Fibroblast of the conjunctiva (primary cell): ENCODE measurements at regions not wholly inside any gene's neighbourhood (a gene's known extent, or its start where the extent isn't known, plus 50 kb on each side); places are given as distances from the start of the nearest gene placed in this dataset.

ENCODE experiments used
- DNase-seq: peaks from one replicate; pipeline ENCODE4 v3.0.0-alpha.2; 2010; ENCODE audit warnings: low read depth

DNA sequence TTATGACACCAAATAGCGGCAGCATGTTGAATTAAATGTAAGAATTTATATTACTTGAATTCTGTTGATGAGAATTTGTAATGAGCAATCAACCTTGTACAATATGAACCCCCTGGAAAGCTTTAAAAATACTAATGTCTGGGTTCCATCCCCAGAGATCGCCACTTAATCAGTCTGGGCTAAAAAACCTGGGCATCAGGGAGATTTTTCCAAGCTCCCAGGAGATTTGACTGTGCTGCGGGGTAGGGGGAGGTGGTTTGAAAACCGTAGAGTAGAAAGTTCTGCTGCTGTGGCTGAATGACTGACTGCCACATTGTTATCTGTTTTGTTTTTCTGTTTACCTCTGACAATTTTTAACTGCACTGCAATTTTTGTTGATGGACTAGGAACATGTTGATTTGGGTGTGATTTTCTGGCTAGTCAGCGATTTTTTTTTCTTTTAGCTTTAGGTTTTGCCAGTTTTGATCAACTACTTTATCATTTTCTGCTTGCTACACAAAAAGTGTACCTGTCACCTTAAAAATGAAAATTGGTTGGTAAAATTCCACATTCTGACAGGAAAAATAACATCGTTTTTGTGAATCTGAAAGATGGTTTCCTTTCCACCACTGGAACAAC is 79.3 kb downstream of the PCTP start:
- no peak for DNase-seq

DNA sequence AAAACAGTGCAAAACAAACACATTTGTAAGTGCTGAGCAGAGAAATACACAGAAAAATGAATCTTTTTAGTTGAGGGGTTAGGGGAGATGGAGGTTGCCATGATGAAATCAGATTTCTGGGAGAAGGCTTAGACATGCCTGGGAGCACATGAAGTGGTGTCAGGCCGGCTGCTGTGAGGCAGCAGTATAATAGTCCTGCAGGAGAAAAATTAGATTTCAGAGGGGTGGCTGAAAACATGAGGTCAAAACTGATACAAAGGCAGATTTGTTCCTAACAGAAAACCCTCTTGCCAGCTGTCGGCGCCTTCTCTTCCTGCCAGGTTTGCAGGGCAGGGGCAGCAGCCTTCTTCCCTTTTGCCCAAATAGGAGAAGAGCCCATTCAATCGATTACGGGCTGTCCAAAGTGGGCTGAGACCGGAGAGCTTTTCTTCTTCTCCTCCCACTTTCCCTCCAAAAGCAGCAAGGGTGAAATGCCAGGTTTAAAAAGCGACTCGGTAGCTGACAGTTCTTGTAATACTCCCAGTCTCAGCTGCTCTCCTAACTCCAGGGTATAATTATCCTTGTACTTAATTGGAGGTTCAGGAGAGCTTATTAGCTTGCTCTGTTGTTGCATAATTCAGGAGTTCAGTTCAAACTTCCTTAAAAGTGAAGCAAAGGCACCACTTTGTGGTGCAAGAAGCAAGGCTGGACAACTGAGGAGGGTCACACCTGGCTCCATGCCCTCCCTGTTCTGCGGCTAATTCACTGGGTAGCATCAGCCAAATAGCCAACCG is 80.0 kb downstream of the PCTP start:
- no peak for DNase-seq

DNA sequence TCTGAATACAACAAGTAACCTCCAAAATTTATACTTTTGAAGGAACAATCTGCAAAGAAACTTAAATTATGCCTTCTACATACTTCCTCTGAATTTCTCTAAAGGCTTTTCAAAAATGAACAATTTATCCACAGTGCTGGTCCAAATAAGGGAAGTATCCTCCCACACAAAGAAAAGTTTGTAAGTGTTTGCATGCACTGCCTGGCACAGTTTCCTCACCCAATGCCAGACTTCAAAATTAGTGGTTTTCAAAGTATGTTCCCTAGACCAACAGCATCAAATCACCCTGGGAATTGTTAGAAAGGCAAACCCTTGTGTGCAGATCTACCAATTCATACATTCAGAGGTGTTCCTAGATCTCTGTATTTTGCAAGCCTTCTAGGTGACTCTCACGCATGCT is 82.5 kb downstream of the PCTP start:
- no peak for DNase-seq

DNA sequence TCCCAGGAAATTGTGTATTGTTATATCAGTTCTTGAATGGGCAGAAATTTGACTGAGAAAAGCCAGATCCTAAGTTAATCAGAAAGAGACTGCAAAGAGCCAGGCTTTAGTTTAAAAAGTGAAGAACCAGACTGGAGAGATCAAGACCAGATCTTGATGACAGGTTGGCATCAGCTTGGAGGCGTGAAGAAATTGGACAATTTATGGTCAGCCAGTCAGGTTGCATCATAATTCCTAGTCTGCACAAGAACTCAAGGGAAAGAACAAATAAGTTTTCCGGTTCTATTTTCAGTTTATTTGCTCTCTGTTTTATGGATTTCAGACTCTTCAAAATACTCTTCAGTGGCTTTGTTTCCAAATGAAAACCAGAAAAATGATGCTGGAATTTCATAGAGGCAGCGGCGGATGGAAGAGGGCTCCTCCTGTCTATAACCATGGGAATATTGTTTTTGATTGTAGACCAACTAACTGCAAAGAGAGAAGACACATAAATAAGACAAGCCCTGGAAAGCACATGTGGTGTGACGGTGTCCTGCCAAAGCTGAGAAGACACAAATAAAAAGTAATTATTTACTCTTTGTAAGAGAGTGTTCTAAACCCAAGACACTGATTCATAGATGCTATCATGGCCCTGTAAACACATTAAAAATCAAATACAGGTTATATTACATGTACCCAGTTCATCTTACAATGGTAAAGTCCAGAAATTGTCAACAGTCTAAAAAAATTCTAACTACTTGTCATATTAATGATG is 91.7 kb downstream of the PCTP start:
- DNase-seq: no peak

DNA sequence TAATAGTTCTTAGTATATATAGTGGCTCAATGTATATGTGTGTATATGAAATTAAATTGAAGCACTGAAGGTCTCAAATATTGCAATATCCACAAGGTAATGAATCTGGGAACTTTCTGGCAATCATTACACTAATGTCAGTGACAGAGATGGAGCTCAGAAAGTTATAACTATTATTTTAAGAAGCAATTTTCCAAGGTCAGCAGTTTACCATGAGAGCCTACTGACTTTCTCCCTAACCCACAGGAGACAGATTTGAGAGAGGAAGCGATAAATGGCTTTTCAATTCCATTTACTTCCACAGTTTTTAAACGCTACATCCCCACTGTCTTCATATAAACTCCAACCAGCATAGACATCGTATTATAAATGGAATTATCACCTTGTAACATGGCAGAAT is 92.9 kb downstream of the PCTP start:
- no peak for DNase-seq

DNA sequence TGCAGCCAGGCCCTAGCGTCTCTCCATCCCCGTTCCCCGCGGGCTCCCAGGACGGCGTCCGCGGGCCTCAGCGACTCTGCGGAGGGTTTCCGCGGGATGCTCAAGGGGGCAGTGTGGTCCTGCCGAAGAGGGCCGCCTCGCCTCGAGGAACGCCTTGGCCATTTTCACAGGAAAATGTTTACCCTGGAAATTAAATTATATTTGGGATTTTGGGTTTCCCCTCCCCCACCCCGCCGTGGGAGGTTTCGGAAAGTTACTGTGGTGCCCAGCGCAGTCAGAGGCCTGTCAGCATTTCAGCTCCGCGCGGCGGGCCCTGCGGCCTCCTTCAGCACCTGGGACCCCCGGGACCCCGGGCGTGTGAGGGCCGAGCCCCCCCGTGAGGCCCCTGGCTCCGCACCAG is 94.5 kb downstream of the PCTP start:
- peak; percentile 20 for DNase-seq

DNA sequence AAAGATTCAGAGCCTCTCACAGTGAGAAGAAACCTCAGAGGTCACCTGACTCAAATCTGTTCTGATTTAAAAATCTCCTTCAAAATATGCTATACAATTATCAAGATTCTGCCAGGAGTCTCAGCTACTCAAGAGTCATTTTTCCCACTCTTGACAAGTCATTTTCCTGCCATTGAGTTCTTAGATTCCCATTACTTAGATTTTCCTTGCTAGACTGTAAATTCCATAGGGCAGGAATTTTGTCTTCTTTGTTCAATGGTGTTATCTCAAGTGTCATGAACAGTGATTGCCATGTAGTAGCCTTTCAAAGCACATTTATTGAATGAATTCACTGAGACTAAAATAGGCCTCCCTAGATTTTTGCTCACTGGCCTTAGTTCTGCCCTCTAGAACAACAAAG is 95.9 kb downstream of the PCTP start:
- no peak for DNase-seq

DNA sequence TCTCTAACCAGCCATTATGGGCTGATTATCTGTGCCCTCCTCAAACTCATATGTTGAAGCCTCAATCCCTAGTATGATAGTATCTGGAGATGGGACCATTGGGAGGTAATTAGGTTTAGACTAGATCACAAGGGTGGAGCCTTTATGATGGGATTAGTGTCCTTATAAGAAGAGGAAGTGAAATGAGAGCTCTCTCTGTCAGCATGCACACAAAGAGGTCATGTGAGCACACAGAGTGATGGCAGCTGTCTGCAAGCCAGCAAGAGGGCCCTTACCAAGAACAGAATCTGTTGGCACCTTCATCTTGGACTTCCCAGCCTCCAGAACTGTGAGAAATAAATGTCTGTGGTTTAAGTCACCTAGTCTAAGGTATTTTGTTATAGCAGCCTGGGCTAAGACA is 101.9 kb downstream of the PCTP start:
- no peak for DNase-seq

DNA sequence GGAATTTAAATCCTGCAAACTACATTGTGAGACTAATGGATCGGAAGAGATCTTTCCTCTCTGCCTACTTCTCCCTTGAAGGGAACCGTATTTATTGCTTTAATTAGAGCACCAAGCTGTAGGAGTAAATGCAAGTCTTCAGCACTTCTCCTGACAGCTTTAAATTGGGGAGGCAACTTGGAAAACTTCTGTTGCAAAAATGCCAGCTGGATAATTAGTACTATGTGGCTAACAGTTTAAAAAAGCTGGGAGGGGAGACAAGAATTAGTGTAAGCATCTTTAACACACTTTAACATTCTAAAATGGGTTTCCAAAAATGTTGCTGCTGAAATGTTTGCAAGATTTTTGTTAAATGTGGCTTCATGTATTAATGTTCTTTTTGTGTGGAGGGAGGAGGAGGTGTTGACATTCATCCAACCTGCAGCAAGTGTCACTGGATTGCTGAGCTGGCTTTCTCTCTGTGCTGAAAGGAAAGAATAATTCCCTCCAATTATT is 108.5 kb downstream of the PCTP start:
- DNase-seq: no peak

DNA sequence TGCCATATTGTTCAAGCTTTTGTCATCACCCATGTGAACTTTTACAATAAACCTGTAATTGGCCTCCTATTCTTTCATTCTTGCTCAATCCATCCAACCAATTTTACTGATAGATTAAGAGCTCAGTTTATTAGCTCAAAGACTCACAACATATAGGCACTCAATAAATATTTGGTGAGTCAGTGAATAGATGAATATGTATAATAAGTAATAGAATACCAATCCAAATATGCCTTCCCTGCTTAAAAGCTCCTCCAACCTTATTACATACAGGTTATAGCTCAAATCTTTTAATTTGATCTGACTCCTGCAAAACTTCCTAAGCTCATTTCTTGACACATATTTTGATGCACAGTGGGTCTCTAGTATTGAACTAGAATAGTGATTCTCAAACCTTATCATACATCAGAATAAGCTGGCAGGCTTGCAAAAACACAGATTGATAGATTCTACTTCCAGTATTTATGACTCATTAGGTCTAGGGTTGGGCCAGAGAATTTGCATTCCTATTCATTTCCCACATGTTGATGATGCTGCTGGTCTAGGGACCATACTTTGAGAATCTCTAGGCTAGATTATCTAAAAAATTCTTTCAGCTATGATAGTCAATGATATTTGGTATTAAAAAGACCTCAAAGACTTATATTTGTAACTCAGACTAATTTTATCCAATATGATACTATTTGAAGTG is 114.4 kb downstream of the PCTP start:
- no peak for DNase-seq

DNA sequence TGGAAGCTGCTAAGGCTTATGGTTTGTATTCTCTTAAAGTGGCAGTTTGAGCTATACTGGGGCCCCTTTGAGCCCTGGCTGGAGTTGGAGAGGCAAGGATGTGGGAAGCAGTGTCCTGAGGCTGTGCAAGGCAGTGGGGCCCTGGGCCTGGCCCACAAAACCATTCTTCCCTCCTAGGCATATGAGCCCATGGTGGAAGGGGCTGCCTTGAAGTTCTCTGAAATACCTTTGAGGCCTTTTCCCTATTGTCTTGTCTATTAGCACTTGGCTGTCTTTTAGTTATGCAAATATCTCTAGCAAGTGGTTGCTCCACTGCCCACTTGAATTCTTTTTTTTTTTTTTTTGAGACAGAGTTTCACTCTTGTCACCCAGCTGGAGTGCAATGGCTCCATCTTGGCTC is 119.2 kb downstream of the PCTP start:
- DNase-seq: no peak

DNA sequence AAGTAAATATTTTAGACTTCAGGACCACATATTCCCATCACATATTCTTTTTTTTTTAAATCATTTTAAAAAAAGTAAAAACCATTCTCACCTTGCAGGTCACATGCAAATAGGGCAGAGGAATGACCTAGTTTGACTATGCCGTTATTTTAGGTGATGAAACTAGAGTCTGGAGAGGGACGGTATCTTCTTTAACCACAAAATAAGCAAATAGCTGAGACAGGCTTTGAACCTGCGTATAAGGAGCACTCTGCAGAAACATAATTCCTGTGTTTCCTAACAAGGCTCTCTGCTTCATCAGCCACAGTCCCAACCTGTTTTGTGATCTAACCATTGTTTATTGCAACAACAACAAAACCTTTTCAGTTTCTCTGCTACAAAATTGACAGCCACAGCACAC is 121.5 kb downstream of the PCTP start:
- no peak for DNase-seq

DNA sequence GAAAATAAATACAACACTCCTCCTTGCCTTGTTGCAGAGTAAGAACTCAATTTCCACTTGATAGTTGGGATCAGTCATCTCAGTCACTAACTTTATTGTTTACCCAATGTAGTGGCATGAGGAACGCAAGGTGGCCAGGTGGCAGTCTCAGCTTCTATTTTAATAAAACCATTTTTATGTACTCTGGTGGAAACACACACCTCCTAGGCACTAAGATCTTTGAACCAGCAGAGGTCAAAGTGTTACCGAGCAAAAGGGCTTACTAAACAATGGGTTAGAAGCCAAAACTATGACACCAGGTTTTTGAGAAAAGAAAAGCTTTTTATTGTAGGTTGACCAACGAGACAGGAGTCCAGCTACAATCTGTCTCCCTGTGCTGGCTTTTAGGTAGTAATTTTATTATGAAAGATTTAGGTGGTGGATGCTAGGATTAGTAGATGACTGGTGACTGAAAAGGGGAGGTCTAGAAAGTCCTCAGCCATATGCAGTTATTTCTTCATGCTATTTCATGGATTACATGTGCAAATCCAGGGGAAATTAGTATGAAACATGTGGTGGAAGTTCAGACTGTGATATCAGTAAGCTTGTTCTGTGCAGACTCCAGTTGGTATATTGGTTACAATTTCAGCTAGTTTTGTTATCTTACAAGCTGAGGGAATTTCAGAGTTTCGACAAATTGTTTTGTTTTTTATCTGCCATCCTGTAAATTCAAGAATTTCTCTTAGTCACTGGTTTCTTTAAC is 122.3 kb downstream of the PCTP start:
- no peak for DNase-seq

DNA sequence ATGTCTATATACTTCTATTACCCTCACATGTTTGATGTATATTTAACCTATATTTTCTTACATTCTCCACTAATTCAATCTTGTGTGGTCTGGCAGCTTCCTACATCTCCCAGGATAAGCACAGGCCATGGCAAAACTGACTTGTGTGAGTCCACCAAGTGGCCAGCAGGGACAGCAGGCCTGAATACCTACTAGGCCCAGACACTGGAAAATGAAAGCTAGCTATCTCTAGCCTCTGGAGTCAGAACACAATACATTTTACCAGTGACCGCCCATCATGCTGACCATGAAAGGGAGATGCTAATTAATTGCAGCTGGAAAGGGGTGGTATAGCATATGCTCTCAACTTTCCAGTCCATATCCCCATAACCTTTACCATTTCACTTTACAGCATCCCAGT is 132.3 kb downstream of the PCTP start:
- DNase-seq: no peak

DNA sequence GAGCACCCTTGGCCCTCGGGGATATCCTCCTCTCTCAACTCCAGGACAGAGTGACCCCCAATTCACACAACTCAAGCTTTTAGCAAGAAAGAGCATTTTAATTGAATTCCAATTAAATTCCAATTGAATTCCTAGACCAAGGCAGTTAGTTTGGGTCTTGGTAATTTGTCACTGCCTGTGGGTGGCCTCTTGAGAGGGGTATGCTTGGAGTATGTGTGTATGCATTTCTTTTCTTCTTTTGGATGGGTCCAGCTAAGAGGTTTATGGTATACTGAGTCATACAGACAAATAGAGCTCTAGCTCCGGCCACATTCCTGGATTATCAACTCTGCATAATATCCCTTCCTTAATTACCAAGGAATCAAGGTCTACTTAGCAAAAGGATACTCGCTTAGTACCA is 136.7 kb downstream of the PCTP start:
- DNase-seq: no peak

DNA sequence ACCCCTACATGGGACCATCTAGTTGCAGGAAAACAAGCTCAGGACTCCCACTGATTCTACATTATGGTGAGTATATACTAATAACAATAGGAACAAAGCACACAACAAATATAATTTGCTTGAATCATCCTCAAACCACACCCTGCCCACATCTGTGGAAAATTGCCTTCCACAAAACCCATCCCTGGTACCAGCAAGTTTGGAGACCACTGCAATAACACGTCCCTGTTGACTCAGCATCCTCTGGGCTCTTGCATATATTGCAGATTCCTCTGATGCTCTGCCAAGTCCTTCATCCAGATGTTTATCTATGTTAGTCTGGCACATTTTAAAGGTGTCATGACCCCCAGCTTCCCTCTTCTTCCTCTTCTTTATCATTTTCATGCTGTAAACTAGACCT is 138.4 kb downstream of the PCTP start:
- no peak for DNase-seq

DNA sequence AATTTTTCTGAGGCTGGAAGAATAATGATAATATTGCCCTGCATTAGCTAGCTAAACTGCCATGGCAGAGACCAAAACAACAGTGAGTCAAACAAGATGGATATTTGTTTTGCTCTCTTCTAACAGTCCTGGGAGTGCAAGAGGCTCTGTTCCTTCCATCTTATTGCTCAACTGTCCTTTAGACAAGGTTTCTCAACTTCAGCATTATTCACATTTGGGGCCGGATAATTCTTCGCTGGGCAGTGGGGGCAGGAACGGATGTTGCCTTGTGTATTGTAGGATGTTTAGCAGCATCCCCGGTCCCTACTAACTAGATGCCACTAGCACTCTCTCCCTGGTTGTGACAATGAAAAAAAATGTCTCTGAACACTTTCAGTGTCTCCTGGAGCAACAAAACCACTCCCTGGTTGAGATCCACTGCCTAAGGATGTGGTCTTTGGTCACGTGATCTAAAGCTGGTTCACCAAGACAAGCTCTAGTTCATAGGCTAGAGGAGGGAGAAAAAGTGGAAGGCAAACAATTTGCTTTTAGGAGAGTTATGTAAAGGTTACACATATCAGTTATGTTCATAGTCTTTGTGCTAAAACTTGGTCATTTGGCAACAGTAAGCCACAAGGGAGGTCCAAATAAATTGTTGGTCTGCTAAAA is 144.4 kb downstream of the PCTP start:
- no peak for DNase-seq

DNA sequence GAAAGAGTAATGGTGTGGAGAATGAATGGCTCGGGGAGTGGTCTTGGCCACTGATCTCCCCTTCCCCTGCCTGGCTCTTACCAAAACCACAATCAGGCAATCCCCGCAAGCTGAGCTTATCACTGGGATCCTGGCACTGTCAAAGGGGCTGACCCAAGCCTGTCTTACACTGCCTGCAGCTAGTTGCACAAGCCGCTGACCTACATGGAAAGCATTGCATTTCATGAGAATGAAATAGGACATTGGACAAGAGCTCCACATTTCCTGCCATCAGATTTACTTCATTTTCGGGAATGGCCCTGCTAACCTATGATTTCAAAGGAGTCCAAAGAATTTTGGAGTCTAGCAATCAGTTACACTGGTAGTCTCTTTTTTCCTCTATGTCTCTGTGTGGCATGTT is 146.4 kb downstream of the PCTP start:
- no peak for DNase-seq

DNA sequence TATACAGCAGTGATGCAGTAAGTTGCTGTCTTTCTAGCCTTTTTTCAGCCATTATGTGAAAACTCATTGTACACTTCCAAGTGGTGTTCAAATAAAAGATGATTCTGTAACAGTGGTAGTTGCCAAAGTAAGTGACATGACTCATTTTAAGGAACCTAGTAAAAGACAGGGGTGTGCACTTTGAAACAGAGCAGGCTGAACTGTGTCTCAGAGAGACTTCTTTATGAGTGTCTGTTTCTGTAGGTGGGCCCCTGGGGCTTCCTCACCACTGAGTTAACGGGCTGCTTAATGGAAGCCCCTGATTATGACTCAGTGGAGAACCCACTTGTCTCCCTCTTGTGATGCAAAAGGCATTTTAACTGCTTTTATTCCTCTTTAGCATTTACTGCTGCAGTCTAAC is 147.3 kb downstream of the PCTP start:
- no peak for DNase-seq

DNA sequence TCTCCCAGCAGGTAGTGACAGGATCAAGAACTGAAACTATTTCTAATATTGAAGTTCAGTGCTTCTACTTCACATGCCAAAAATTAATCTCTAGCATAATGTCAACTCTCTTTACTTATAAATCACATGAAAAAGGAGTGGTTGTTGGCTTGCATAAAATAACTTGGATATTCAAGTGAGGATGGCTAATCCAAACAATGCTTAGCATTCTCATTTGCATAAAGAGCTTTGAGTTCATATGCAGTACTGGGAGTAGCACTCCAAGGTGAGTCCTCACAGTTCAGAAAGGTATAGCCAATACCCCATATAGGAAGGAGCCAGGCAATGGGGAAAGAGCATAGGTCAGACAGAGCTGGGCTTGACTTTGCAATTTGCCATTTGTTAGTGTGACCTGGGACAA is 149.3 kb downstream of the PCTP start:
- no peak for DNase-seq

DNA sequence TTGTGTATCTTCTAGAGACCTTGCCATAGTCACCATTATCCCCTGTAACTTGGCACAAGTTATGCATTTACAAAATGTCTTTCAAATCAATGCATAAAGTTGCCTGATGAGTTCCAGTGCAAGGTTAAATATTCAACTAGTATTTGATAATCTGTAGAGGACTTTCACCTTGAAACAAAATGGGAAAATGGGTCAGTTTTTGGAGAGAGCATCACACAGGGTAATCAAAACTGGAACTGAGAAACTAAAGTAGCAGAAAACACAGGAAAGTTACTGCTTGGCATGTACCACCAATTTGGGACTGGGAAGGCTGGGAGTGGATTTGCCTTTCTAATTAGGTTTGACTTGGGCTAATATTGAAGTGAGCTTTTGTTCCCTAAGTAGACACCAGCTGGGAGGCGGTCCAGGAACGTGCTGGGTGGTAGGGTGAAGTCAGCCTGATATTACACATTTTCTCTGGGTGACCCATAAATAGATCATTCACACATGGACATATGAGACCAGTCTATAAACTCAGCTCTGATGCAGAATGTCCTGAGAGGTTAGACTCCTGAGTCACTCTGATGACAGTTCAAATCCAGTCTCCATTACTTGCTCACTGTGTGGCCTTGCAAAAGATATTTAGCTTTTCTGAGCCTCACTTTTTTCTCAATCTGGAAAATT is 152.3 kb downstream of the PCTP start:
- DNase-seq: no peak
